DMS153 treated with DMSO at 0.1 percent for 48 hours (cell line): ENCODE measurements at regions not wholly inside any gene's neighbourhood (a gene's known extent, or its start where the extent isn't known, plus 50 kb on each side); places are given as distances from the start of the nearest gene placed in this dataset.

Experiments used
- DNase-seq: peaks from one replicate; lab custom pipeline; 2025; ENCODE audit not compliant: unreplicated experiment; lab: John Stamatoyannopoulos, UW

- no peak for DNase-seq
Measured at GRCh38 chr13:107518292-107518691, 697.0 kb downstream of the LIG4 start.

DNA sequence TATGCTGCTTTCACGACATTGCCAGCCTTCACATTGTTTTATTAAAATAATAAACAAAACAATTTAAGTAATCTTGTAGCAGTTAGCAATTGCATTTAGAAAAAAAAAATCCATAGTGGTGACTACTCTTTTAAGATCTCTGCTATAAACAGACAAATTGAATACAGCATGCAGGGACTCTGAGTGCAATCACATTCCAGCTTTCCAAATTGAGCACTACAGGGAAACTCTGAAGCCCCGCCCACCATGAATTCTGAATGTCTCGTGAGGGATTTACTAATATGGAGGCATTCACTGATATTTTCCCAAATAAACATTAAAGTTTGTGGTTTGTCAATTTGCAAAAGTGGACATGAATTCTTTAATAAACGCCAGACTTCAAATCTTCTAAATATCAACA lies 698.8 kb downstream of the LIG4 start:
- DNase-seq = no peak

DNA sequence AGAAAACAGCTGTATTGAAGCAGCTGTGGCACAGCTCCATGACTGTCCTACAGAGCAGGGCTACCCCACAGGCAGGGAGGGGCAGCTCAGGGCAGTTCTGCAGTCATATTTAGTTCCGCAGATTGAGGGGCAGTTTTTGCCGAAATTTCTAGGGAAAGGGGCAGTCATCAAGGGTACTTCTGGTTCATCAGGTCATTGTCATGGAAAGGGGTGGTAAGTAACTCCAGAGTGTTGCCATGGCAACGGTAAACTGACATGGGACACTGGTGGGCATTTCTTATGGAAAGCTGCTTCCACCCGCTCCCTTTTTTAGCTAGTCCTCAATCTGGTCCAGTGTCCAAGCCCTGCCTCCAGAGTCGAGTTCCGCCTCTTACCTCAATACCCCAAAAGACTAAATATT lies 702.8 kb downstream of the LIG4 start:
- no peak for DNase-seq

DNA sequence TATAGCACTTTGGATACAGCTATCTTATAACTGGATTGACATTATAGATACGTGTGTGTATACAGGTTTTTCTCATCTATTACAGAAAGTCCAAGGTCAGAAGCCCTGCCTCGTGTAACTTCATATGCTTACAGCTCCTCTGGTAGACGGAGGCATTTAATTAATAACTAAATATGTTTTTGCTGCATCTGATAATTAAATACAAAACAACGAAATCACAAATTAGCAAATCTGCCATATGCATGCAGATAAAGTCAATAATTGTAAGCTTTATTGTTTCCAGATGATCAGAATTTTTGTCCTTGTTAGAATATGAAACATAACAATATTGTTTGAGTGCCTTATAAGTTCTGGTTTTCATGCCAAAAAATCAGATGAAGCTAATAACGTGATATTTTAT lies 717.7 kb downstream of the LIG4 start:
- DNase-seq = no peak

DNA sequence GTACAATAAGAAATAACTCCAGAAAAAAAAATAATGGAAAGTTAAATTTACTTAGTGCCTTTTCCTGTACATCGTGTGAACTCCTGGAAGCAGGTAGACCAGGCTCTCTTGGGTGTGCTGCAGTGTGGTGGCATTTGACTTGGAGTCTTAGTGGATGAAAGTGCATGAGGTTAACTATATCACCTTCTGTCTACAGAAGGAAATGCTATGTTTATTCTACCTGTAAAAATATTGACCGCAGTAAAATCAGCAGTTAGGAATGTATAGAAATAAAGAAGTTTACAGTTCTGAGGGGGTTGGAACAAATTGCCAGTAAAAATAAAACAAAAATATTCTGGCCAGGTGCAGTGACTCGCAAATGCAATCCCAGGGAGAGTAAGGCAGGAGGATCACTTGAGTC lies 722.1 kb downstream of the LIG4 start:
- DNase-seq = no peak

- no peak for DNase-seq
Measured at GRCh38 chr13:107482688-107483087, 732.6 kb downstream of the LIG4 start.

DNA sequence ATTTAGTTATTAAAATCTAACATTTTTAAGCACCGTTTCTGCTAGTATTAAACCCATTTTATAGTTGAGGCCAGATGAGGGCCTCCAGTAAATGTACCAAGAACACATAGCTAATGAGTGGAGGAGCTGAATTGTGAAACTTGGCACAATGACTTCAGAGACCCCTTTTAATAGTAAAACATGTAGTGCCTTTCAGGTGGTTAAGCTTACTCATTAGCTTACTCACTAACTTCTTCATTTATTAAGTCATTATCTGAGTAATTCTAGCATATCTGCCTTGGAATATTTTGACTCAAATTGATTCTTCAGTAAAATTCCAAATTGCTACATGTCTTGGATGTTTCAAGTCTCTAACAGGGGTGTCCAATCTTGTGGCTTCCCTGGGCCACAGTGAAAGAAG lies 735.2 kb downstream of the LIG4 start:
- DNase-seq = no peak

DNA sequence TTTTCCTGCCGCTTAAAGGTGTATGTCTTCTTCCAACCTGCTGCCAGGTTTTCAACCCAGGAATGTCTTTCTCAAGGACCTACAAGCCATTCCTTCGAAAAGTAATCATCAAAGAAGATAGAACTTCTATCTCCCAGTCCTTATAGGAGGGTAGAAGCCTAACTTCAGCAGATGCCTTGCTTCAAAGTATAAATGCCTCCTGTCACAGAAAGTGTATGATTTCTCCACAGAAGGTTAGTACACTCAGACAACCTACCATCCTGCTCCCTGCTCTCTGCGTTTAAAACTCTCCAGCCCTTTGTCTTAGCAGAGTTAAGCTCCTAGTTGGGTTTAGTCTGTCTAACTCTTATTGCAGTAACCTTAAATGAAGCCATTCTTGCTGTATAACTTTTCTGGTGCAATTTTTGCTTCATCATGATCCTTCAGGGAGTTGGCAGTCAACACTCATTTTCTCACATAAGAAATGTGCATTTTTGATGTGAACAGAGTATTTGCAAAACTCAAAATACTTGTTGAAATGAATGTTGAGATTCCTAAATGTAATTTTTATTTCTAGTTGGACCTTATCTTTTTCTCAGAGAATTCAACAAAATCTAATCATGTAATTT lies 737.5 kb downstream of the LIG4 start:
- no peak for DNase-seq

- DNase-seq = no peak
Measured at GRCh38 chr13:107475753-107476453, 739.4 kb downstream of the LIG4 start.

DNA sequence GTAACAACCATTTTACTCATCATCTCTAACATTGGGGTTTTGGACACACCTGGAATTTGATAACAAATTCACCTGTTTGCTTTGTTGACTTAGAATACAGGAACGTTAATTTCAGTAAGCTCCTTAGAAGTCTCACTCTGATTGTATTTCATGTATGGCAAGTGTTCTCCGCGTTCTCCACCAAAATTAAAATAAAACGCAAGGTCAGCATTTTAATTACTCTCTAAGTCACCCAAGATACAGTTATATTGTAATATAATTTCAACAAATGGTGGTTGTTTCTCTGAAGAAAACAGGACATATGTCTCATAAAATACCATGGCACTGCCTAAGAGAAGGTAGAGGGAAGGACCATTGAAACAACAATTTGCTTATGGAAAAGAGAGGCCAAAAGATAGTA lies 742.1 kb downstream of the LIG4 start:
- DNase-seq = no peak

- DNase-seq = no peak
Measured at GRCh38 chr13:107466326-107467099, 748.8 kb downstream of the LIG4 start.

- no peak for DNase-seq
Measured at GRCh38 chr13:107462501-107462900, 752.8 kb downstream of the LIG4 start.

DNA sequence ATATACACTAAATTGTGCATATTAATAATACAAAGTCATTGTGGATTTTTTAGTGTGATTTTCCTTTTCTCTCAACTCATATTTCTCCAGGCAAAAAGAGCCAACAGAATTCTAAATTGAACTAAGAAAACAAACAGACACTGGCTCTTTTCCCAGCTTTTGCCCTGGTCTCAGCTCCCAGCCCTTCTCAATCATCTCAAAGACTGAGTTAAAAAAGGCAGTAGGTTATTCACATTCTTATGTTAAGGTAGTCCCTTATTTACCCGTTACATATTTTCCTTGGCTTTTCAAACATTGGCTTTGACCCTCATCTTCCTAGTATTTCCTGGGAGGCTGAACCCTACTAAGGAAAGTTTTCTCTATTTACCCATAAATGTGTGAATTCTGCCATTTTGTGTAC lies 753.6 kb downstream of the LIG4 start:
- DNase-seq = no peak

DNA sequence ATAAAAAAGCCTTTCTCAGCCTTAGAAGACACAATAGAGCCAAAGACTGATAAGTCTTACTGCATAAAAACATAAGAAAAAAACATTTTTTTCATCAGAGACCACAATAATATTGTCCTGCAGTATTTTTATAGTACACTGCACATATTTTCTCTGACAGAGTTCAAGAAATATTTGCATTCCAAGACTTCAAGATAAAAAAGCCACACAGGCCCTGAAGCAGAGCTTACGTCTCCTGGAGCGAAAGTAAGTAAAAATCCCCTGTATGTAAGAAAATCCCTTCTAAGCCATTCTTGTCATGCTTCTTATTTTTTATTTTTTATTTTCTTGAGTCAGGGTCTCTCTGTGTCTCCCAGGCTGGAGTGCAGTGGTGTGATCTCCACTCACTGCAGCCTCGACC lies 755.9 kb downstream of the LIG4 start:
- DNase-seq = no peak

DNA sequence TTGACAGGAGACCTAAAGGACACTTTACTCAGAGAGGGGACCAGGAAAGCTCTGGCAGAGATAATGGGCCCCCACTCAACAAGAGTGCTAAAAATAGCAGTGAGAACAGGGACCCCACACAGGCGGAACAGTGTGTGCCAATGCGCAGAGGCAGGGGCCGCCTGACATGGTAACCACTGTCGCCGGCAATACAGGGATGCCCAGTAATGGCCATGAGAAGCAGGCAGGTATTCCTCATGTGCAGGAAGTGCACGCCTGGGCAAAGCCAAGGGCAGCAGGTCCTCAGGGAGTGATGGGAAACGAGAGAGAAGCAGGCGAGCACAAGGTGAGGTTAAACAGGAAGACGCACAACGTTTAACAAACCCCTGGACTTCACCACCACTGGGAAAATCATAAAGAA lies 757.1 kb downstream of the LIG4 start:
- DNase-seq = peak; percentile 68

GRCh38 chr13:107457686-107458085 lies 757.6 kb downstream of the LIG4 start:
- DNase-seq = peak; percentile 91

DNA sequence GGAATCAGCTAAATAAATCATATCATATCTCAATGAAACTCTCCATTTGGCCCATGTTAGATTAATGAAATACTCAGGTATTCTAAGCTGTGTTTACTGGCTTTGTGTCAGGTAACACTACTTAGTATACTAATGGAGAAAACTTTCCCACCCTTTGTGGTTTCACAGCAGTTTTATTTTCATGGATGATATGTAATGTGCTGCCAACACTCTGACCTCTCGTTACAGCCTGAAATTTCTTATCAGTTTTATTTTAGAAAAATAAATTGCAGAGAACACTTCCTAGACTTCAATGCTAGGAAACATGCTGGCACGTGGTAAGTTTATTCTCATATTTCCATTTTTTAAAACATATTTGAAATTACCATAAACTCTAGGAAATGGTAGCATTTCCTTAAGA lies 758.9 kb downstream of the LIG4 start:
- DNase-seq = no peak

- DNase-seq = no peak
Measured at GRCh38 chr13:107452833-107453232, 762.5 kb downstream of the LIG4 start.

GRCh38 chr13:107450931-107451330 lies 764.4 kb downstream of the LIG4 start:
- DNase-seq = no peak

- no peak for DNase-seq
Measured at GRCh38 chr13:107450431-107450830, 764.9 kb downstream of the LIG4 start.

DNA sequence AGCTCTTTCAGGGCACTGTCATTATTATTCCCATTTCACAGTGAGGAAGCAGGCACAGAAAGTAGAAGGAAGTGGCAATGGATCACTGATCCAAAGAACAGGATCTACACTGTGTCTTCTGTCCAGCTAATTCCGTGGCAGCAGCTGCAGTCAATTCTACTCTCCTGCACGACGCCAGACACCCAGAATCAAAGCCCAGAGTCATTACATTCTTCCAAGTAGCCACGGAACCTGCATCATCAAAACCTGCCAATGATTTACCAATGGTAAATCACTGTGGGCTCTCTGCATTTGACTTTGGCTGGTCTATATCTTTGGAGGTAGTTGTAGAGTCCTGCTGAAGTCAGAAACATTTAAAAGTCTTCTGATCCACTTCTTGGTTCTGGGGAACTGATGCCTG lies 767.7 kb downstream of the LIG4 start:
- no peak for DNase-seq

DNA sequence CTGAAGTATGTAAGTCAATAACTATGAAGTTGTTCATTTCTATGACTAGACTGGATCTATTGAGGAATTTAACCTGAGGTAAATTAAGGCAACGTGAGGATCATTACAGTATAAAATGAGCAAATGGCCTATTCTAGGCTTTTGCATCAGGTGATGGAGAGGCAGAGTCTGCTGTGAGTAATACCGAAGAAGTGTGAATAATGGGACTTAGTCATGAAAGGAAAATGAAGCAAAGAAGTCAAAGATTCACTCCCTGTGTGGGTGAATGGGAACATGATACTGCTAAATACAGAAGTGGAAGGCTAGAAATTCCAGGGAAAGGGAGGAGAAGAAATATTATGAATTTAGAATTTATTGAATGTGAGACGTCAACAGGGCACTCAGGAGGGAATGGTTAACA lies 774.1 kb downstream of the LIG4 start:
- no peak for DNase-seq
